ENCODE measurements at regions not wholly inside any gene's neighbourhood (a gene's known extent, or its start where the extent isn't known, plus 50 kb on each side); places are given as distances from the start of the nearest gene placed in this dataset.

- H3K4me1 ChIP-seq (ENCODE audit: insufficient read depth) = no peaks in the 10 kb centered on the region
- WGBS, 3 donors = 80 to 97% (median 87%) methylated on average over 1 of the region's 1 CpG
- intact Hi-C loops (cut with DNase I) = no loop called here
- no peak overlapping the region for H3K4me3 ChIP-seq
- H3K36me3 ChIP-seq = no peaks in the 10 kb centered on the region
- H3K27me3 ChIP-seq = no peaks in the 10 kb centered on the region
- TF ChIP-seq, protein P1, sequence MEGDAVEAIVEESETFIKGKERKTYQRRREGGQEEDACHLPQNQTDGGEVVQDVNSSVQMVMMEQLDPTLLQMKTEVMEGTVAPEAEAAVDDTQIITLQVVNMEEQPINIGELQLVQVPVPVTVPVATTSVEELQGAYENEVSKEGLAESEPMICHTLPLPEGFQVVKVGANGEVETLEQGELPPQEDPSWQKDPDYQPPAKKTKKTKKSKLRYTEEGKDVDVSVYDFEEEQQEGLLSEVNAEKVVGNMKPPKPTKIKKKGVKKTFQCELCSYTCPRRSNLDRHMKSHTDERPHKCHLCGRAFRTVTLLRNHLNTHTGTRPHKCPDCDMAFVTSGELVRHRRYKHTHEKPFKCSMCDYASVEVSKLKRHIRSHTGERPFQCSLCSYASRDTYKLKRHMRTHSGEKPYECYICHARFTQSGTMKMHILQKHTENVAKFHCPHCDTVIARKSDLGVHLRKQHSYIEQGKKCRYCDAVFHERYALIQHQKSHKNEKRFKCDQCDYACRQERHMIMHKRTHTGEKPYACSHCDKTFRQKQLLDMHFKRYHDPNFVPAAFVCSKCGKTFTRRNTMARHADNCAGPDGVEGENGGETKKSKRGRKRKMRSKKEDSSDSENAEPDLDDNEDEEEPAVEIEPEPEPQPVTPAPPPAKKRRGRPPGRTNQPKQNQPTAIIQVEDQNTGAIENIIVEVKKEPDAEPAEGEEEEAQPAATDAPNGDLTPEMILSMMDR (IDR thresholded peaks at IDR 0.05) = no peak
- TF ChIP-seq POLR2A (IDR thresholded peaks at IDR 0.05) (no peak), EP300 (IDR thresholded peaks at IDR 0.05) (no peak)
- H3K27ac ChIP-seq = no peak overlapping the region
- no peaks in the 10 kb centered on the region for H3K9me3 ChIP-seq
- no peak for DNase-seq
These were observed 188.7 kb downstream of the CDC5L start for GRCh38 chr6:44576132-44576631.

GRCh38 chr6:44580901-44581300, 193.4 kb downstream of the CDC5L start:
- no peak for DNase-seq
- Histone ChIP-seq H3K27me3 (no peaks in the 10 kb centered on the region), H3K36me3 (no peaks in the 10 kb centered on the region), H3K9me3 (no peaks in the 10 kb centered on the region), H3K4me1 (ENCODE audit: insufficient read depth) (no peaks in the 10 kb centered on the region), H3K4me3 (no peak overlapping the region), H3K27ac (no peak overlapping the region)
- intact Hi-C loops (cut with DNase I) = no loop called here
- 67 to 72% (median 68%) methylated on average over 5 of the region's 5 CpGs for WGBS, 3 donors
- TF ChIP-seq POLR2A (IDR thresholded peaks at IDR 0.05) (no peak), EP300 (IDR thresholded peaks at IDR 0.05) (no peak)
- TF ChIP-seq, protein P1 (IDR thresholded peaks at IDR 0.05) = no peak

- Histone ChIP-seq H3K4me1 (ENCODE audit: insufficient read depth) (no peaks in the 10 kb centered on the region), H3K27ac (no peak overlapping the region), H3K36me3 (no peaks in the 10 kb centered on the region), H3K27me3 (no peaks in the 10 kb centered on the region), H3K4me3 (no peak overlapping the region), H3K9me3 (no peaks in the 10 kb centered on the region)
- intact Hi-C loops (cut with DNase I) = no loop called here
- TF ChIP-seq EP300 (IDR thresholded peaks at IDR 0.05) (no peak), POLR2A (IDR thresholded peaks at IDR 0.05) (no peak)
- TF ChIP-seq, protein P1 (IDR thresholded peaks at IDR 0.05) = no peak
- WGBS, 3 donors = 93 to 95% (median 94%) methylated on average over 1 of the region's 1 CpG
- DNase-seq = no peak
These were observed 195.4 kb downstream of the CDC5L start for GRCh38 chr6:44582930-44583329.

DNA sequence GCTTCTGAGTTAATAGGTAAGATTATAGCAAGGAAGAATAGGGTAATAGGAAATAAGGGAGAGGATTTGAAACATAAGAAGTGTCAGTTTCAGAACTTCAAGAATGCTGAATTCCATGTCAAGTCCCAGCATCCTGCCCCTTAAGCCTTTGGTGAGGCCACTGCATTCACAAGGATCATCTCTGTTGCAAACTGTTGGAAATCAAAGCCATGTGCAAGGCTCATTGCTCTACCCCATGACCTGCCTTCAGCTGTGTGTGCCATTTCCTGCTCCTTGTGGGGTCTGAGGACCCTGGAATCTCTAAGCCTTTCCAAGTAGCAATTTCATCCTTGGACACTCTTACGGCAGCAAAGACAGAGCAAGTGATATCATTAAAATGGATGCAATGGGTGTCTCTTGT, 203.0 kb downstream of the CDC5L start:
- TF ChIP-seq, protein P1 (IDR thresholded peaks at IDR 0.05) = no peak
- no peak for TF ChIP-seq EP300 (IDR thresholded peaks at IDR 0.05)
- no peak for TF ChIP-seq POLR2A (IDR thresholded peaks at IDR 0.05)
- H3K36me3 ChIP-seq = no peaks in the 10 kb centered on the region
- WGBS, 3 donors = 89 to 92% (median 92%) methylated on average over 1 of the region's 1 CpG
- H3K27me3 ChIP-seq = no peaks in the 10 kb centered on the region
- DNase-seq = no peak
- H3K27ac ChIP-seq = no peak overlapping the region
- H3K4me3 ChIP-seq = no peak overlapping the region
- intact Hi-C loops (cut with DNase I) = no loop called here
- H3K4me1 ChIP-seq (ENCODE audit: insufficient read depth) = no peaks in the 10 kb centered on the region
- no peaks in the 10 kb centered on the region for H3K9me3 ChIP-seq
